ENCODE measurements at regions not wholly inside any gene's neighbourhood (a gene's known extent, or its start where the extent isn't known, plus 50 kb on each side); places are given as distances from the start of the nearest gene placed in this dataset.

DNA sequence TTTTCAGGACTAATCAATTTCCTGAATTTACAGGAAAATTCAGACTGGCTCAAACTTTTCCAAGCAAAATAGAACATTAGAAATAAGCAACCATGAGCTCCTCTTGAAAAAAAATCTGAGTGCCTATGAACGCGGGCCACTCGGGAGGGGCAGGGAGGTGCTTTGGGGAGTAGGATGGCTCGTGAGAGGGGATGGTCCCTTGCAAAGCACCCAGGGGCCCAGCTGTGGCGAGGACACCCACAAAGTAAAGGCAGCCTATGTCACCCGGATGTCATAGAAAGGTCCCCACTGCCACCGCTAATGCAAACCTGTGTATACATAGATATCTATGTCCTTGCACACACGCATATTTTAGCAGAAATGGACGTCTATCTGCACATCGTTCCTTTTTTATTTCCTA lies 309.9 kb downstream of the ADGRD1 start:
- Histone ChIP-seq H3K27ac (replicated peaks) (no peak overlapping the region), H3K27me3 (ENCODE audit: insufficient read depth, poor library complexity, severe bottlenecking) (no peaks in the 10 kb centered on the region)
- no peak for TF ChIP-seq POLR2AphosphoS5 (IDR thresholded peaks at IDR 0.05; ENCODE audit: low read depth)
- TF ChIP-seq, protein P1, sequence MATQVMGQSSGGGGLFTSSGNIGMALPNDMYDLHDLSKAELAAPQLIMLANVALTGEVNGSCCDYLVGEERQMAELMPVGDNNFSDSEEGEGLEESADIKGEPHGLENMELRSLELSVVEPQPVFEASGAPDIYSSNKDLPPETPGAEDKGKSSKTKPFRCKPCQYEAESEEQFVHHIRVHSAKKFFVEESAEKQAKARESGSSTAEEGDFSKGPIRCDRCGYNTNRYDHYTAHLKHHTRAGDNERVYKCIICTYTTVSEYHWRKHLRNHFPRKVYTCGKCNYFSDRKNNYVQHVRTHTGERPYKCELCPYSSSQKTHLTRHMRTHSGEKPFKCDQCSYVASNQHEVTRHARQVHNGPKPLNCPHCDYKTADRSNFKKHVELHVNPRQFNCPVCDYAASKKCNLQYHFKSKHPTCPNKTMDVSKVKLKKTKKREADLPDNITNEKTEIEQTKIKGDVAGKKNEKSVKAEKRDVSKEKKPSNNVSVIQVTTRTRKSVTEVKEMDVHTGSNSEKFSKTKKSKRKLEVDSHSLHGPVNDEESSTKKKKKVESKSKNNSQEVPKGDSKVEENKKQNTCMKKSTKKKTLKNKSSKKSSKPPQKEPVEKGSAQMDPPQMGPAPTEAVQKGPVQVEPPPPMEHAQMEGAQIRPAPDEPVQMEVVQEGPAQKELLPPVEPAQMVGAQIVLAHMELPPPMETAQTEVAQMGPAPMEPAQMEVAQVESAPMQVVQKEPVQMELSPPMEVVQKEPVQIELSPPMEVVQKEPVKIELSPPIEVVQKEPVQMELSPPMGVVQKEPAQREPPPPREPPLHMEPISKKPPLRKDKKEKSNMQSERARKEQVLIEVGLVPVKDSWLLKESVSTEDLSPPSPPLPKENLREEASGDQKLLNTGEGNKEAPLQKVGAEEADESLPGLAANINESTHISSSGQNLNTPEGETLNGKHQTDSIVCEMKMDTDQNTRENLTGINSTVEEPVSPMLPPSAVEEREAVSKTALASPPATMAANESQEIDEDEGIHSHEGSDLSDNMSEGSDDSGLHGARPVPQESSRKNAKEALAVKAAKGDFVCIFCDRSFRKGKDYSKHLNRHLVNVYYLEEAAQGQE (IDR thresholded peaks at IDR 0.05; ENCODE audit: insufficient replicate concordance, low read depth): no peak
- no peak for TF ChIP-seq GABPA (IDR thresholded peaks at IDR 0.05; ENCODE audit: low read depth)
- no peak for TF ChIP-seq SPI1 (IDR thresholded peaks at IDR 0.05; ENCODE audit: borderline replicate concordance, low read depth)
- TF ChIP-seq, protein P2, sequence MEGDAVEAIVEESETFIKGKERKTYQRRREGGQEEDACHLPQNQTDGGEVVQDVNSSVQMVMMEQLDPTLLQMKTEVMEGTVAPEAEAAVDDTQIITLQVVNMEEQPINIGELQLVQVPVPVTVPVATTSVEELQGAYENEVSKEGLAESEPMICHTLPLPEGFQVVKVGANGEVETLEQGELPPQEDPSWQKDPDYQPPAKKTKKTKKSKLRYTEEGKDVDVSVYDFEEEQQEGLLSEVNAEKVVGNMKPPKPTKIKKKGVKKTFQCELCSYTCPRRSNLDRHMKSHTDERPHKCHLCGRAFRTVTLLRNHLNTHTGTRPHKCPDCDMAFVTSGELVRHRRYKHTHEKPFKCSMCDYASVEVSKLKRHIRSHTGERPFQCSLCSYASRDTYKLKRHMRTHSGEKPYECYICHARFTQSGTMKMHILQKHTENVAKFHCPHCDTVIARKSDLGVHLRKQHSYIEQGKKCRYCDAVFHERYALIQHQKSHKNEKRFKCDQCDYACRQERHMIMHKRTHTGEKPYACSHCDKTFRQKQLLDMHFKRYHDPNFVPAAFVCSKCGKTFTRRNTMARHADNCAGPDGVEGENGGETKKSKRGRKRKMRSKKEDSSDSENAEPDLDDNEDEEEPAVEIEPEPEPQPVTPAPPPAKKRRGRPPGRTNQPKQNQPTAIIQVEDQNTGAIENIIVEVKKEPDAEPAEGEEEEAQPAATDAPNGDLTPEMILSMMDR (IDR thresholded peaks at IDR 0.05; ENCODE audit: insufficient read depth, low read length): no peak

DNA sequence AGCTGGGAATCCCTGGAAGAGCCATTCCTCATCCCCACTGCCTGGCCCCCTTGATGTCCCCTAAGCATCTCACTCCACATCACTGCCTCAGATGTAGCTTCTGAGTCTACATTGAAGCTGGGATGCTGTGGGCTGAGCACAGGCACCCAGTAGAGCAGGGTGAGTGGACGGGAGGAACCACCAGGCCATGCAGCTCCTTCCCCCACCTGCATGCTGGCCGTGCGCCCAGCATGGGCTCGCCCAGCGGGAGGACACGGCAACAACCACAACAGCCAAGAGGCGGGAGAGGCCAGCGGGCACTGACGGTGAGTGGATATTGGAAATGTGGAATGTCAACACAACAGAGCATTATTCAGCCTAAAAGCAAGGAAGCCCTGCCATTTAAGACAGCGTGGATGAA lies 310.9 kb downstream of the ADGRD1 start:
- H3K27ac ChIP-seq (replicated peaks): no peak overlapping the region
- H3K4me3 ChIP-seq (replicated peaks; ENCODE audit: insufficient read depth, low read length): no peak overlapping the region
- DNase-seq (ENCODE audit: low read depth in 1 of 2, low spot score in 1 of 2): no peak
- H3K27me3 ChIP-seq (ENCODE audit: insufficient read depth, poor library complexity, severe bottlenecking): no peaks in the 10 kb centered on the region
- no peak for TF ChIP-seq POLR2AphosphoS5 (IDR thresholded peaks at IDR 0.05; ENCODE audit: low read depth)
- TF ChIP-seq, protein P2 (IDR thresholded peaks at IDR 0.05; ENCODE audit: insufficient read depth, low read length): no peak
- TF ChIP-seq, protein P1 (IDR thresholded peaks at IDR 0.05; ENCODE audit: insufficient replicate concordance, low read depth): no peak
- no peak for TF ChIP-seq GABPA (IDR thresholded peaks at IDR 0.05; ENCODE audit: low read depth)
- no peak for TF ChIP-seq SPI1 (IDR thresholded peaks at IDR 0.05; ENCODE audit: borderline replicate concordance, low read depth)

More for the DNA sequence above, 309.9 kb downstream of the ADGRD1 start:
- H3K4me3 ChIP-seq (replicated peaks; ENCODE audit: insufficient read depth, low read length): no peak overlapping the region
- no peak for DNase-seq (ENCODE audit: low read depth in 1 of 2, low spot score in 1 of 2)

DNA sequence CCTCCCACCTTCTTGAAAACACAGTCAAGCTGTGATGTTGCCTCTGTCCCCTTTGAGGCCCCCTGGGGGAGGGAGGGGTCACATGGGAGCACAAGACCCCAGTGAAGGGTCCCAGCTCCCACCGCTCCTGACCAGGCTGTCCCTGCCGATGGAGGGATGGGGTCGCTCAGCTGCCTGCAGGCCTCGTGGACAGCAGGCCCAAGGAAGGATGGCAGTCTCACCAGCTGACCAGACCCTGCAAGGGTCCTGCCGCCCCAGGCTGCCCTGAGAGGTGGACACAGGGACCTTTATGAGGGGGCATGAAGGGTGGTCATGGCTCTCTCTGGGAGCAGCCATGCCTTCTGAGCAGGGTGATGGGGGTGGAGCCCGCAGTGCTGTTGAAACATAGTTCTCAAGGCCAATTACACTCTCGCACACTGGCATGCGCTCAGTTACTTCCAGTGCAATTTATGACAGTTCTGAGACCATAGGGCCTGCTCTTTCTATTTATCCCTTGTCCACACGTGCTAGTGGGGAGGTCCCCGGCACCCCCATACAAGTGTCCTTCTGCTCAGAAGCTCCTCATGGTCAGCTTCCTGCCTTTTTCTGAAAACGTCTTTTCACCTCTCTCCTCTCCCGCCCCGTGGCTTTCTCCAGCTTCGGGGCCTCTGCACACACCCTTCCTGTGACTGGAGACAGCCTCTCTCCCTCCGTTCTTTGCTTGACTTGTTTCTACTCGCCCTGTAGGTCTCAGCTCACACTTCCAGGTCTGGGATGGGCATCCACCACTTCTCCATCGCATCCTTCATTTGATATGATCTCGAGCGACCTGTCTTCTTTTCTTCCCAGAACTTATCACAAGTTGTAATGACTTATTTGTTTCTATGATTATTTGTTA lies 313.1 kb downstream of the ADGRD1 start:
- Histone ChIP-seq H3K4me3 (replicated peaks; ENCODE audit: insufficient read depth, low read length) (no peak overlapping the region), H3K27me3 (ENCODE audit: insufficient read depth, poor library complexity, severe bottlenecking) (no peaks in the 10 kb centered on the region), H3K27ac (replicated peaks) (no peak overlapping the region)
- TF ChIP-seq, protein P2 (IDR thresholded peaks at IDR 0.05; ENCODE audit: insufficient read depth, low read length): no peak
- TF ChIP-seq POLR2AphosphoS5 (IDR thresholded peaks at IDR 0.05; ENCODE audit: low read depth) (no peak), SPI1 (IDR thresholded peaks at IDR 0.05; ENCODE audit: borderline replicate concordance, low read depth) (no peak), GABPA (IDR thresholded peaks at IDR 0.05; ENCODE audit: low read depth) (no peak)
- TF ChIP-seq, protein P1 (IDR thresholded peaks at IDR 0.05; ENCODE audit: insufficient replicate concordance, low read depth): no peak
- no peak for DNase-seq (ENCODE audit: low read depth in 1 of 2, low spot score in 1 of 2)
